Left lung (tissue), 4 donors: ENCODE measurements at regions not wholly inside any gene's neighbourhood (a gene's known extent, or its start where the extent isn't known, plus 50 kb on each side); places are given as distances from the start of the nearest gene placed in this dataset.

Experiments used
- ATAC-seq: fragments of 200-7000 bp; cut with Tn5 transposase; one replicate; pipeline ENCODE4 v1.9.1; 2020; ENCODE audit warnings: moderate library complexity
- DNase-seq, 4 donors: peaks; one replicate each; pipeline ENCODE4 v3.0.0-alpha.2; 2013 to 2020
- H3K27ac ChIP-seq, 2 donors: fragments of 200-600 bp; sonication (generic) in 1 of 2; one replicate each; pipeline versions ENCODE4 v1.5.0 to v1.8.0; 2020 to 2021
- H3K27me3 ChIP-seq, 2 donors: fragments of 200-600 bp; sonication (generic) in 1 of 2; one replicate each; pipeline versions ENCODE4 v1.5.0 to v1.8.0; 2020 to 2021
- H3K36me3 ChIP-seq, 2 donors: fragments of 200-600 bp; sonication (generic) in 1 of 2; one replicate each; pipeline versions ENCODE4 v1.5.0 to v1.8.0; 2020 to 2021
- H3K4me1 ChIP-seq, 2 donors: fragments of 200-600 bp; one replicate each; pipeline ENCODE4 v1.8.0; 2021
- H3K4me3 ChIP-seq, 2 donors: fragments of 200-600 bp; sonication (generic) in 1 of 2; one replicate each; pipeline versions ENCODE4 v1.5.0 to v1.8.0; 2020 to 2021; ENCODE audit warnings: mild to moderate bottlenecking in 1 of 2
- H3K9me3 ChIP-seq, 2 donors: fragments of 200-600 bp; sonication (generic) in 1 of 2; one replicate each; pipeline versions ENCODE4 v1.5.0 to v1.8.0; 2020 to 2021
- CTCF ChIP-seq, 2 donors: fragments of 200-600 bp; sonication (generic) in 1 of 2; IDR thresholded peaks; one replicate each; pipeline versions ENCODE4 v1.5.0 to v1.8.0; 2021; ENCODE audit warnings: antibody characterized with exemption in 2 of 2
- intact Hi-C, 2 donors: fragments of 100-400 bp; cut with DNase I; formaldehyde crosslinking; loops; one replicate each; pipeline versions ENCODE4 v1.11.2 to v1.14.2; 2022
- donor health status: DM: no; HTN: yes; CAD: no.
- donor health status: DM: no; HTN: no; CAD: no.

GRCh38 chr14:100010679-100011078 lies 54.5 kb upstream of the EVL start:
- Histone ChIP-seq H3K27me3 (no peaks in the 10 kb centered on the region), H3K36me3 (no peaks in the 10 kb centered on the region), H3K4me3 (no peak overlapping the region), H3K27ac (no peak overlapping the region), H3K4me1 (peaks cover 0 to 5% of the 10 kb centered on the region in 2 donors), H3K9me3 (no peaks in the 10 kb centered on the region)
- no peak for TF ChIP-seq CTCF (IDR thresholded peaks at IDR 0.05)
- DNase-seq (no peak), ATAC-seq (no peak)
- intact Hi-C loops: no loop called here

GRCh38 chr14:100011628-100012325 lies 53.4 kb upstream of the EVL start:
- no peak for DNase-seq
- H3K36me3 ChIP-seq: no peaks in the 10 kb centered on the region
- no peaks in the 10 kb centered on the region for H3K9me3 ChIP-seq
- intact Hi-C loops: no loop called here
- no peak overlapping the region for H3K4me3 ChIP-seq
- H3K27ac ChIP-seq: no peak overlapping the region
- peaks cover 0 to 6% of the 10 kb centered on the region in 2 donors for H3K4me1 ChIP-seq
- no peak for TF ChIP-seq CTCF (IDR thresholded peaks at IDR 0.05)
- no peaks in the 10 kb centered on the region for H3K27me3 ChIP-seq
- ATAC-seq: no peak

- H3K27ac ChIP-seq: no peak overlapping the region
- H3K27me3 ChIP-seq: no peaks in the 10 kb centered on the region
- DNase-seq (no peak), ATAC-seq (no peak)
- H3K4me3 ChIP-seq: no peak overlapping the region
- no peaks in the 10 kb centered on the region for H3K9me3 ChIP-seq
- H3K4me1 ChIP-seq: peaks cover 3 to 6% of the 10 kb centered on the region in 2 donors
- TF ChIP-seq CTCF (IDR thresholded peaks at IDR 0.05): no peak
- intact Hi-C loops: no loop called here
- H3K36me3 ChIP-seq: no peaks in the 10 kb centered on the region
These were observed 52.5 kb upstream of the EVL start for GRCh38 chr14:100012478-100013327.

GRCh38 chr14:100015251-100015655 lies 50.0 kb upstream of the EVL start:
- Histone ChIP-seq H3K4me3 (no peak overlapping the region), H3K27me3 (no peaks in the 10 kb centered on the region), H3K27ac (peak overlapping the region; percentile 14 to 48), H3K9me3 (no peaks in the 10 kb centered on the region), H3K4me1 (peaks cover 6 to 14% of the 10 kb centered on the region in 2 donors), H3K36me3 (no peaks in the 10 kb centered on the region)
- no peak for TF ChIP-seq CTCF (IDR thresholded peaks at IDR 0.05)
- intact Hi-C loops: no loop called here
- ATAC-seq (peak; percentile 65), DNase-seq (peak in 2 of 4 donors; percentile 65 to 79)
